HG03442 (cell line): ENCODE measurements at regions not wholly inside any gene's neighbourhood (a gene's known extent, or its start where the extent isn't known, plus 50 kb on each side); places are given as distances from the start of the nearest gene placed in this dataset.
"Not testable (repeated sequence)": the region's sequence is repeated elsewhere in the genome, so short reads cannot be mapped to it uniquely, and the experiment has no call there.

Source experiments
- ATAC-seq: cut with Tn5 transposase; IDR thresholded peaks from one replicate; pipeline ENCODE4 v1.9.1; 2021; ENCODE audit warnings: mild to moderate bottlenecking, moderate library complexity; ENCODE audit not compliant: unreplicated experiment

DNA sequence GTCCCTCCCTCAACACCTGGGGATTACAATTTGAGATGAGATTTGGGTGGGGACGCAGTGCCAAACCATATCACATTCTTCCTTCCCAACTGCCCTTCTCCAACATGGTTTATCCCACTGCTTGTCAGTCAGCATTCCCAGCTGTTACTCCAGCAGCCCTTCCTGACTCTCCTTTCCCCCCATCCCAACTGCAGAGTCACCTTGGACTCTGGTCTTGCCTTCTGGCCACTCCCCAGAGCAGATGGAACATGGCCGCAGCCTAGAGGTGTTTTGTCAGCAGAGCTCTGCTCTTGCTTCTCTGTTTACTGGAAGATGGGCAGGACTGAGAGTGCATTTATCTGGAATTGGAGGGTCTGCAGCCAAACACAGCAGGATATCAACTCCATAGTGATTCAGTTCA, 51.2 kb upstream of the MEX3C start:
- ATAC-seq, result no peak

DNA sequence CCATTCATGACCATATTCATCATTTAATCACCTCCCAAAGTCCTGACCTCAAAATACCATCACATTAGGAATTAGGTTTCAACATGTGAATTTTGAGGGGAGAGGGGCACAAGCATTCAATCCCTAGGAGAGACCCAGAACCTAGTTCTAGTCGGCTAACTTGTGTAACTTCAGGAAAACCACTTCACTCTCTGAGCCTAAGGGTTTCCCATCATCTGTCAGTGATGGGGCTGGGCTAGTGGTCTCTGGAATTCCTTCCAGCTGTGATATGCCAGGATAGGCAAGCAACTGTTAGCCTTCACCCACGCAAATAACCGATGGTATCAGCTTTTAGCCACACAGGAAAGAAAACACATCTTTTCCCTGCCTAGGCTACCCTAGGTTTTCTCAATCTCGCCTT, 52.5 kb upstream of the MEX3C start:
- ATAC-seq, result no peak

DNA sequence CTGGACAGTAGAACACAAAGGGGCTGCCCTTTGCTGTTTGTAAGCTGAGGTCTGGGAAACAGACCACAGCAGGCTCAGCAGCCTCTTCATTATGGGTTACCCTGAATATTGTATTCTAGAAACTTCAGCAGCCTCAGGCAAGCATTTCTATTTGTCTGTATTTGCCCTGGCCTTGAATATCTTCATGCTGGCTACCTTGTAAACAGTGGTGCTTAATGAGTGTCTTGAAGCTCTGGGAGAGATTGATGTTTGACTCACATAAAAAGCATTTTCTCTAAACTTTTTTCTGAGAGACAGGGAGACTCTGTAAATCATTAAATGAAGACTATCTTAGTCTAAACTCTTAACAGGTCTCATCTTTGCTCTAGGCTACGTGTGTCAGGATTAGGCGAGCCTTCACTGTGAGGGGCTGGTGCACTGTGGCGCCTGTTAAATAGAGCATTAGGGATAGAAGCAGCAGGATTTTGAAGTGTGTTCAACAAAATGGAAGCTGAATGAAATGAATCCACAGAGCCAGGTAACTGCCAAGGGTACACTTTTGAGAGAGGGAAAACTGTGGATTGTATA, 53.1 kb upstream of the MEX3C start:
- no peak for ATAC-seq

DNA sequence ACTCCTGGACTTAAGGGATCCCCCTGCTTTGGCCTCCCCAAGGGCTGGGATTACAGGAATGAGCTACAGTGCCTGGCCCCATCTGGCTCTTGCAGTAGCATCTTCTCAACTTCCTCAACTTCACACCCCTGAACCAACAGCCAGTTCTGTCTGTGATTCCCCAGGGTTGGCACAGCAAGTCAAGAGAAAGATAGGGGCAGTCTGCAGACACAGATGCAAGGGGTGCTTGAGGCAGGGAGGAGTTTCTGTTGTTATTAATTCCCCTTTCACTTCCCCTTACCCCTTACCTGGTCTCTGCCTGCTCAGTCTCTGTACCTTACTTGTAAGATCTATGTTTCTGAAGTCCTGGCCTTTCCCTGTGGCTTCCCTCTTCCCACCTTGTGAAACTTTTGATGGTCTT, 54.1 kb upstream of the MEX3C start:
- peak; percentile 96 for ATAC-seq

DNA sequence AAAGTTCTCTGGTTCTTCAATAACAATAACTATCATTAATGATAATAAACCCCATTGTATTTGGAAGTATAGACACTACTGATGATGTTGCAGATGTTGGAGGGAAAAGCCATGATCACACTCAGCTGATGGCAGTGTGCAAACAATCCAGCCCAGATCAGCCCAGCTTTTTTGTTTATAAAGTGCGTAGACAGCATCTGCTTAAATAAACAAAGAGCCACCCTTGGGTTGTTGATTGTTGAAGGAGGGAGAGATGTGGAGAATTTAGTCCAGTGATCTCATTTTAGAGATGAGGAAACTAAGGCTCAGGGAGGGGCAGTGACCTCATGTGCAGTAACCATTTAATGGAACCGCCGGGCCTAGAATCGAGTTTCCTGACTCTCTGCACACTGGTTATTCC, 56.0 kb upstream of the MEX3C start:
- no peak for ATAC-seq

DNA sequence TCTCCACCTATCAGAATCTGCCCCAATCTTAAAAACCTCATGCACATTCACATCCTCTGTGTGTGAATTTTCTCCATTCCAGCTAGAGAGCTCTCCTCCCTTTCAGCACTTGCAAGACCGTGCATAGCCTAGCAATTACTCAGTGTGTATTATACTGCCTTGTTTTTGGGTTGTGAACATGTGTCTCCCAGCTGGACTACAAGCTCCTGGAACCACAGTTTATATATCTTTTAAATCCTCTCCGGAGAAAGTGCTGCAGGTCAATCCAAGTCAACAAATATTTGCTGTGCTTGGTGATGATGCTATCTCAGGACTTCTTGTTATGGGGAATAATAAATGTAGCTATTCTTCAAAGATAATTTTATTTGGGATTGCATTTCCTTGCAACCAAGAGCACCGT, 58.2 kb upstream of the MEX3C start:
- ATAC-seq, result no peak

DNA sequence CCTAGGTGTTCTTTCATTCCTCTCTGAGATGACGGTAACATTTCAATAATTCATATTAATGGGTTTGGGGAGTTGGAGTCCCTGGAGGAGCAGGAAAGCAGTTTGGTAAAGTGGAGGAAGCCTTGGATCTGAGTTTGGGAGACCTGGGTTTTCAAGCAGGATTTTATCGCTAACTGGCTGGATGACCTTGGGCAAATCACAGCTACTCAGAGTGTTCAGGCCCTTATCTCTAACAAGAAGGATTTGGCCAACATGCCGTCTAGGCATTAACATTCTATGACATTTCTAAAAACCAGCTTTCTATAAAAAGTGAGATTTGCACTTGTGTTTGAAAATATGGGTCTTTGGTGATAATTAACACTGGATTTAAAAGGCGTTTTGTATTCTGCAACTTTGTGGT, 59.7 kb upstream of the MEX3C start:
- no peak for ATAC-seq

DNA sequence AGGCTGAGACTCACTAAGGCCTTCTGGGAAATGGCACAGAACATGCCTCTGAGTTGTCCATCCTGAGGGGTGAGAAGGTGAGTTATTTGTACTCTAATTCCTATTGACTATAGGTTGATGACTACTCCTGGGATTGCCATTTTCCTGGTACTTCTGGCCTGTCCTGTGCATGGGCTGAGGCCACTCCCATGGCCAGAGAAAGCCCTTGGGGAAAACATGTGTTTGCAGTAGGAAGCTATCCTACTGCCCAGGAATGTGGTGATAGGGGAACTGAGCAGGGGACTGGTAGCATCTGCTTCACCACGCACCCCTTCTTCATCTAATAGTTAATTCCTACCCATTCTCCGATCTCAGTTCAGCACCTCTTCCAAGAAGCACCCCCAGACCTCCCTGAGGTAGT, 62.6 kb upstream of the MEX3C start:
- no peak for ATAC-seq

DNA sequence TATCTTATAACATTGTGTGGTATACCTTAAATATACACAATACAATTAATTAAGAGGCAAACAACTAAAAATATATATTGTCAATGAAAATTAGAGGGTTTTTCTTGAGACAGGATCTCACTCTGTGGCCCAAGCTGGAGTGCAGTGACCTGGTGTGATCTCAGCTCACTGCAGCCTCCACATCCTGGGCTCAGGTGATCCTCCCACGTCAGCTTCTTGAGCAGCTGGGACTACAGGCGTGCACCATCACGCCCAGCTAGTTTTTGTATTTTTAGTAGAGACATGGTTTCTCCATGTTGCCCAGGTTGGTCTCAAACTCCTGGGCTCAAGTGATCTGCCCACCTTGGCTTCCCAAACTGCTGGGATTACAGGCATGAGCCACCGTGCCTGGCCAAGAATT, 68.6 kb upstream of the MEX3C start:
- ATAC-seq, result not testable (repeated sequence)

DNA sequence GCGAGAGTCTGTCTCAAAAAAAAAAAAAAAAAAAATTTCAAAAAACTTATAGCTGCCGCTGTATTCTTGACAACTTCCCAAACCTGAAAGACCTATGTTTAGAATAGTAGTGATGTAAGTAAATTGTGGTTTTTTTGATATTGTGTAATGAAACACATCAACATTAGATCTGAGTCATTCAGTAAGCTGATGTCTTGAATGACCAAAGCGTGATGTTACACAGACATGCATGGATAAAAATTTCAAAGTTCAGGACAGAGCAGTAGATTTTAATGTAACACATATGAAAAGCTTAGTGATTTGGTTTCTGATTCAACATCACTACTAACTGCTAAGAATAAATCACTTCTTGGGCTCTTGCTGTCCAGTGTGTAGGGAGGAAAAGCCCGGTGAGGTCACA, 69.3 kb upstream of the MEX3C start:
- peak; percentile 58 for ATAC-seq

DNA sequence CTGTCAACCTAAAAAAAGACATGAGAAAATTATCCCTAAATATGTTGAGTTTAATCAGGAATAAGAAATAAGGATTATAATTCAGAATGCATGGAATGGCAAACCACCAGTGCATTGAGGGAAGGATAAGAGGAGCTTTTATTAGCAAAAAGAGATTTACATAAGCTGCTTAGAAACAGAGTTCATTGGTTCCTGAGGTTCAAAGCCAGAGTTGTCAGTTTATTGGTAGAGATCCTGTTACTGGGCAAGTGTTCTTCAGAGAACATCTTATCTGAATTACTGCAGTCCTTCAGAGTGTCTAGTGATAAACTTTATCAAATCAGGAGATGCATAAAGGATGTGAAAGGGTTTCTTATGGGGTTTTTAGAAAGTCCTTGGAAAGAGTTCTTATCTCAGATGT, 76.0 kb upstream of the MEX3C start:
- no peak for ATAC-seq

DNA sequence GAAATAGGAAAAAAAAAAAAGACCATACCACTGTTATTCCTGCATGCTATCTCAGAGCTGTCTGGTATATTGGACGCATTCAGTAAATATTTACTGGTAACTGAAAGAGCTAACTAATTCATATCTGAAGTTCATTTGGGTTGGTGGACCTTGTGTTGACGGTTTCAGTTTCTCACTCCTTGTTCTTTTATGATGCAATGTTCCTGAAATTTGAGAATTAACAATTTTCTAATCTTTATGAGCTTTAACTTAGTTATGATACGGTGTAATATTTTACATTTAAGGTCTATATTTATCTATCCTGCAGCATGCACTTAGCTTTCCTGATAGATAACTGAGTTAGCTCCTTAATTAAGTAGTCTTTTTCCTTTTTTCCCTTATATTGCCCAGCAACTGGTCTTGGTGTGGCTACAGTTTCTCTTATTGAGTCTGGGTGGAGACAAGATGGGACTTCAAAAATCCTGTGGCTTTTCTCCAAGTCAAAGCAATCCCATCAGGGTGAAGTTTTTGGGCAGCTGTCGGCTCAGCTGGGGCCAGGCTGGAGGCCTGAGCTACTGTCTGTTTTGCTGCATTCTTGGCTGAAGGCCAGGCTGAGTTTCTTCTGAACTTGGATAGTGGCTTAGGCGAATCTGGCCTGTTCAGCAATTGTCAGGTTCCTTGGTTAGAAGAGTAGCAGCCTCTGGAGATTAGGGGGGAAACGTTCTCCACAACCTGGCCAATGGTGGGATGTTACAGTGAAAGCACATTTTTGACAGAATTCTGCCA, 78.4 kb upstream of the MEX3C start:
- ATAC-seq, result no peak

DNA sequence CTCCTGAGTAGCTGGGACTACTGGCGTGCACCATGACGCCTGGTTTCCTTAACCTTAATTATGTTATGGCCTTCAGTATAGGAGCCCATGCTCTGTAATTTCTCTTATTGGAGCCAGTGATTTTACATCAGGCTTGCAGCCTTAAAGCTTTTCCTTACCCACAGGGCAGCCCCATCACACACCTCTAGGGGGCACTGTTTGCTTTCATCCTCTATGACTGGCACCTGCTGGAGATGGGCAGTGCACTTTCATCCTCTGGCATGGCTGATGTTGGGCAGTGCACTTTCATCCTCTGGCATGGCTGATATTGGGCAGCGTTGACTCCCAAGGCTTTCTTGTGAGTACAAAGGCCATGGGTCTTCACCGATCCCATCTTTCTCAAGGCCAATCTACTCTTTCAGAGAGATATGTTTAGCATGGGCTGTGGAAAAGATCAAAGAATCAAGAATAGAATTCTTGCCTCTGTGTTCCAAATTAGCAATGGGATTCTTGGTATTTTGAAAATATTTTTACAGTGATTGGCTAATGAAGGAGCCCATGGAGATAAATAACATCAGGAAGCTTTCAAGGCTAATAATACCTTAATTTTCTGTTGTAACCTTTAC, 80.7 kb upstream of the MEX3C start:
- ATAC-seq, result no peak

DNA sequence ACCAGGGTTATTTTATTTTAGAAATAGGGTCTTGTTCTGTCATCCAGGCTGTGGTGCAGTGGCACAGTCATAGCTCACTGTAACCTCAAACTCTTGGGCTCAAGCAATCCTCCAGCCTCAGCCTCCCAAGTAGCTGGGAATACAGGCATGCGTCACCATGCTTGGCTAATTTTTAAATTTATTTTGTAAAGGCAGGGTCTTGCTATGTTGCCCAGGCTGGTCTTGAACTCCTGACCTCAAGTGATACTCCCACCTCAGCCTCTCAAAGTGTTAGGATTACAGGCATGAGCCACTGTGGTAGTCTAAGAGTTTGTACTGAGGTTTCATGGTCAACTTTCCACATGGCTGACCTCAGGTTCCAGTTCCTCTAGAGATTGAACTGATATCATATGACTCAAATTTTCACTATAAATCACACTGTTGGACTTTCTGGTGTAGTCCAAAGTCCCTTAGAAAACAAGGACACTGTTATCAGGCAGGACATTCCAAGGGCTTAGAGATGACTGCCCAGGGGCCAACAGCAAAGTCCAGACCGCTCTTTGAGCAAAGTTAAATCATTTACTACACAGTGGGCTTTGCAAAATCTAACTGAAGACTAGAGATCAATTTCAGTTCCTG, 82.0 kb upstream of the MEX3C start:
- ATAC-seq, result peak; percentile 85

DNA sequence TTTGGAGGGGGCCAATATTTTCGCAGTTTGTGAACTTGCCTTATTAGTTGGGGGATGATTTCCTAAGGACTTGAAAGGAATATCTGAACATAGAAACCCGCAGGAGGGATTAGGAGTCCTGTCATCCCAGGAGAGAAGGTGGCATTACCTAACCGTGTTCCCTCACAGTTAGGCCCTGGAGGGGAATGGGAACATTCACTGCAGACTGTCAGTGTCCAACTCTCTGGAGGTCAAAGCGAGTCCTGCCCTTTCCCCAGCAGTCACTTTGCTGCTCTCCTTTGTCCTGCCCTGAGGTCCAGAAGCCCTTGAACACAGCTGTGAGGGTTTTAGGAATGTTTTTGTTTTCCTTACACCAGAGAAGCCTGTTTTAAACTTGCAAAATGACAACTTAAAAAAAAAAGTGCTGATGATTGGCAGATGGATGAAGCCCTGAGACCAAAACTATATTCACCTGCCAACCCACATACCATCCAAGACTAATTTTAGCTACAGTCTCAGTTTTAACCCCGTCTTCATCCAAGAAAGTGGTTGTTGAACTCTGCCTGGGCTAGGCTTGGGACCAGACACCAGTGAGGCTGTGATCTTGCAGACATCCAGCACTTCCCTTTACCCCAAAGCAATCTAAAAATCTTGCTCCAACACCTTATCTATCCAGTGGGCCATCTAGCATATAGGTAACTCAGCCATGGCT, 90.5 kb upstream of the MEX3C start:
- ATAC-seq, result no peak

DNA sequence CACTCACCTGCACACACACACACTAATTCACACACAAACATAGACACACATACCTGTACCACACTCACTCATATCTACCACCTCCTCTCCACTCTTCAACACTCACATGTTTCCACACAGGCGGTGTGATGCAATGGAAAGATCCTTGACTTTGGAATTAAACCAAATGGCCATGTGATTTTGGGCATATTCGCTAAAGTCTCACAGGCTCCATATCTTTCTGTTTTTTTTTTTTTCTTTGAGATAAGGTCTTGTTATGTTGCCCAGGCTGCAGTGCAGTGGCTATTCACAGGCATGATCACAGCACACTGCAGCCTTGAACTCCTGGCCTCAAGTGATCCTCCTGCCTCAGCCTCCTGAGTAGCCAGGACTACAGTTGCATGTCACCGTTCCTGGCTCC, 91.1 kb upstream of the MEX3C start:
- no peak for ATAC-seq

DNA sequence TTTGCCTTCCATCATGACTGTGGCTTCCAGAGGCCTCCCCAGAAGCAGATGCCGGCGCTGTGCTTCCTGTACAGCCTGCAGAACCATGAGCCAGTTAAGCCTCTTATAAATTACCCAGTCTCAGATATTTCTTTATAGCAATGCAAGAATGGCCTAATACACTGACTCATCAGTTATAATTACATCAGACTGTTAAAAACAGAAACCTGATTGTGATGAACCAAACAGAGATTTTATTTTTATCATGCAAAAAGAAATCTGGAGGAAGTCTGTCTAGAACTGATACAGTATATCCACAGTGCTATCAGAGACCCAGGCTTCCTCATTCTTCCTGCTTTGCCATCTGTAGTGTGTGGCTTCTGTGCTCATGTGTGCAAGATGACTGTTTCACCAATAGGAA, 93.4 kb upstream of the MEX3C start:
- no peak for ATAC-seq

DNA sequence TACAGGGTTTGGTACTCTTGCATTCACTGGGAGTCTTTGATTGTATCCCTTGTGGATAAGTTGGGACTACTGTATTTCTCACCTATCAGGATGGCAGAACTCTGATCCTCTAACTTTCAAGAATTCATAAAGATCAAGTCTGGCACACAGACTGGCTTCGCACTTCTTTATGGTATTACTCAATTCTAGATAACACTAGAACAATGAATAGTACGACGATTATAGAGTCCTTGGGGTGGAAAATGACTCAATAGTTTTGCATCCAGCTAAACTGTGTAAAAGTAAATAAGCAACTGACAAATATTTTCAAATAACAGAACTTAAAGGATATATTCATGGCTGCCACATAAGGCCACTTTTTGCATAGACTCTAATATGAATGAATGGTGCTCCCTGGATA, 103.4 kb upstream of the MEX3C start:
- ATAC-seq, result no peak

DNA sequence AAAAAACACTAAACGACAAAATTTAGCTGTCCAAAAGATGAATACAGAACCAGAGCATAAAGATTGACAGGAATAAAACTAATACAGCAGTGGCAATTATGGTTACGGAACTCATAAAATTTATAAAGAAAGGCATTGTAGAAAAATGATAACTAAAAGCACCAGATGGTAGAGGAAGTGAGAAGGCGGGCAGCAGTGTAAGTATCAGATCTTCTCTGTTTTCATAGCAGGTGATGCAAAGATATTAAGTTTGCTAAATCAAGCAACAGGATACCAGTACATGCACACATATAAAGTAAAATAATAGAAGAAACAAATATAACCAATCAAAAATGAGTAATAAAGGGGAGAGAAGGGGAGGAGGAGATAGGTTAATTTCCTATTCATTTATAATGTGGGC, 103.9 kb upstream of the MEX3C start:
- no peak for ATAC-seq

DNA sequence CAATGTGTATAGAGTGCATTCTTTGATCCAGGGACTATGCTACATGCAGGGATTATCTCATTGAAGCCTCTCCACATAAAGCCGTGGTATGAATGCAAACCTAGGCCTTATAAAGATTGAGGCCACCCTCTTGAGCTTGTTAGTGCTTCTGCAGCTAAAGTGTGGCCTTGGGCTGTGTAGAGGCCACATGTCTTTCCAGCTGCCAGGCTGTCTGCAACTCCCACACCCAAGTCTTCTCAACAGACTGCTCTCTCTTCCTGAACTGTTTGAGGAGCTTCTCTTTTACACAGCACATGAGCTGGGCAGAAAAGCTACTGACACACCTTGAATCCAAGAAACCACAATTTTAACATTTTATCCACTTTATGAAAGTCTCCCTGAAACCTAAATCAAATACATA, 119.2 kb upstream of the MEX3C start:
- ATAC-seq, result no peak

DNA sequence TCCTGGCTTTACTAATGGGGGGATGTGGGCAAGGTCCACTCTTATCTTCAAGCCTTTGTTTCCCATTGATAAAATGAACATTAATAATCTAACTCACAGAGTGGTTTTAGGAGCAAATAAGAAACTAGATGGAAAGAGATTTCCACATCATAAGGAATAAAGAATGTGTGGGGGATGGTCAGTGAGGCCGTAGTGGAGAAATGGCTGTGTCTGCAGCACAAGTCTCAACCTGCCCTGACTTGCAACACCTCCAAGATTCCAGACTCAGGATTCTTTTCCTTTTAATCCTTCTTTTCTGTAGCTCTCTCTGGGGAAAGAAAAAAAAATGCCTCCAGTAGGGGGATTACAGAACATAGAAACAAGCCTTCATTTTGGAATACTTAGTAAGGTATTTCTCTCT, 124.2 kb upstream of the MEX3C start:
- ATAC-seq, result no peak

DNA sequence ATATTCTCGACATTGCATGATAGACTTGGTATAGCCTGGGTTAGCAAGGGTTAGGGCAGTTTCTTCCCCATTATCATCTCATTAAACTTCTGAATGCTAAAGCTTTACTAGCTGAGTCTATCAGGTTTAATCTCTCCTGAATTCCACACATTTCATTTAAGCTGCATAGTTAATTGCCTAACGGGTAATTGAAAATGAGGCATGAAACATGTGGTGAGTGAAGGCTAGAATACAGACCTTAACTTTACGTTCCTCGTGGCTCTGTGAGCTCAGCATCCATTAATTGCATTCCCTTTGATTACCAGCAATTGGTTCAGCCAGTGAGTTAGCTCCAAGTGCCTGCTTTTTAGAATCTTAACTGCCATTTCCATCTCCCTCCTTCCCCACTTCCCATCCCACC, 126.5 kb upstream of the MEX3C start:
- ATAC-seq, result no peak
